H9 (cell line): ENCODE measurements at regions not wholly inside any gene's neighbourhood (a gene's known extent, or its start where the extent isn't known, plus 50 kb on each side); places are given as distances from the start of the nearest gene placed in this dataset.

Source experiments
- DNase-seq: peaks from one replicate; pipeline ENCODE4 v3.0.0-alpha.2; 2017
- H2AFZ ChIP-seq: one replicate; pipeline ENCODE4 v1.6.1; 2013; ENCODE audit warnings: mild to moderate bottlenecking, low read length, control low read depth, moderate library complexity
- H2AK5ac ChIP-seq: 2 replicates; pipeline ENCODE4 v1.6.1; 2013; ENCODE audit warnings: low read length, control low read depth, mixed read lengths; ENCODE audit not compliant: insufficient read length
- H2BK120ac ChIP-seq: one replicate; pipeline ENCODE4 v1.6.1; 2013; ENCODE audit warnings: low read depth, mild to moderate bottlenecking, low read length, control low read depth, inconsistent platforms; ENCODE audit not compliant: poor library complexity, severe bottlenecking
- H2BK12ac ChIP-seq: 2 replicates; pipeline ENCODE4 v1.6.1; 2013; ENCODE audit warnings: low read length, control low read depth, mixed read lengths, low read depth; ENCODE audit not compliant: insufficient read length
- H2BK15ac ChIP-seq: 2 replicates; pipeline ENCODE4 v1.6.1; 2013; ENCODE audit warnings: low read depth, low read length, control low read depth
- H2BK20ac ChIP-seq: one replicate; pipeline ENCODE4 v1.6.1; 2013; ENCODE audit warnings: low read depth, mild to moderate bottlenecking, low read length, control low read depth, inconsistent platforms; ENCODE audit not compliant: poor library complexity, severe bottlenecking
- H2BK5ac ChIP-seq: 2 replicates; pipeline ENCODE4 v1.6.1; 2013; ENCODE audit warnings: low read length, control low read depth, mixed read lengths; ENCODE audit not compliant: insufficient read length
- H3K14ac ChIP-seq: 2 replicates; pipeline ENCODE4 v1.6.1; 2013; ENCODE audit warnings: low read length, control low read depth; ENCODE audit not compliant: insufficient read depth
- H3K18ac ChIP-seq: 2 replicates; pipeline ENCODE4 v1.6.1; 2013; ENCODE audit warnings: low read depth, mild to moderate bottlenecking, mixed read lengths, low read length, control low read depth; ENCODE audit not compliant: insufficient read length
- H3K23ac ChIP-seq: 2 replicates; pipeline ENCODE4 v1.6.1; 2013; ENCODE audit warnings: low read length, control low read depth, mixed read lengths, low read depth; ENCODE audit not compliant: insufficient read length
- H3K23me2 ChIP-seq: 2 replicates; pipeline ENCODE4 v1.6.1; 2013; ENCODE audit warnings: low read depth, mild to moderate bottlenecking, mixed read lengths, low read length, control low read depth; ENCODE audit not compliant: insufficient read length, poor library complexity, severe bottlenecking
- H3K27ac ChIP-seq: 2 replicates; pipeline ENCODE4 v1.5.1; 2013; ENCODE audit warnings: low read length, control low read depth, mixed read lengths, low read depth; ENCODE audit not compliant: insufficient read length
- H3K27me3 ChIP-seq: 2 replicates; pipeline ENCODE4 v1.6.1; 2013; ENCODE audit warnings: low read length, control low read depth, inconsistent platforms; ENCODE audit not compliant: insufficient read depth
- H3K4ac ChIP-seq: 2 replicates; pipeline ENCODE4 v1.6.1; 2013; ENCODE audit warnings: low read depth, mild to moderate bottlenecking, control low read depth, inconsistent platforms, low read length, moderate library complexity
- H3K4me1 ChIP-seq: 2 replicates; pipeline ENCODE4 v1.6.1; 2013; ENCODE audit warnings: low read length, control low read depth, inconsistent platforms; ENCODE audit not compliant: insufficient read depth
- H3K4me2 ChIP-seq: 2 replicates; pipeline ENCODE4 v1.6.1; 2013; ENCODE audit warnings: low read length, control low read depth, mixed read lengths; ENCODE audit not compliant: insufficient read length, insufficient read depth
- H3K56ac ChIP-seq: 2 replicates; pipeline ENCODE4 v1.6.1; 2013; ENCODE audit warnings: low read depth, mild to moderate bottlenecking, mixed read lengths, low read length, control low read depth; ENCODE audit not compliant: insufficient read length
- H3K79me1 ChIP-seq: 2 replicates; pipeline ENCODE4 v1.6.1; 2013; ENCODE audit warnings: low read depth, mild to moderate bottlenecking, moderate library complexity, low read length, control low read depth, inconsistent platforms; ENCODE audit not compliant: insufficient read depth, poor library complexity, severe bottlenecking
- H3K79me2 ChIP-seq: 2 replicates; pipeline ENCODE4 v1.6.1; 2013; ENCODE audit warnings: low read length, control low read depth, inconsistent platforms; ENCODE audit not compliant: insufficient read depth
- H3K9ac ChIP-seq: 2 replicates; pipeline ENCODE4 v1.6.1; 2013; ENCODE audit warnings: low read length, control low read depth, mixed read lengths; ENCODE audit not compliant: insufficient read length; ENCODE audit errors: extremely low read depth
- H3K9me3 ChIP-seq: one replicate; pipeline ENCODE4 v1.6.1; 2013; ENCODE audit warnings: low read depth, low read length, inconsistent platforms; ENCODE audit not compliant: control insufficient read depth
- H3T11ph ChIP-seq: one replicate; pipeline ENCODE4 v1.6.1; 2013; ENCODE audit warnings: mild to moderate bottlenecking, low read length, control low read depth, inconsistent platforms
- H4K20me1 ChIP-seq: one replicate; pipeline ENCODE4 v1.6.1; 2013; ENCODE audit not compliant: control insufficient read depth, insufficient read length, insufficient read depth
- H4K5ac ChIP-seq: 2 replicates; pipeline ENCODE4 v1.6.1; 2013; ENCODE audit warnings: low read depth, mild to moderate bottlenecking, mixed read lengths, low read length, control low read depth; ENCODE audit not compliant: insufficient read length
- H4K8ac ChIP-seq: replicated peaks from 2 replicates; pipeline ENCODE4 v1.6.1; 2013; ENCODE audit warnings: low read length, control low read depth, mixed read lengths, low read depth; ENCODE audit not compliant: insufficient read length
- H4K91ac ChIP-seq: 2 replicates; pipeline ENCODE4 v1.6.1; 2013; ENCODE audit warnings: low read depth, mild to moderate bottlenecking, moderate library complexity, mixed read lengths, low read length, control low read depth; ENCODE audit not compliant: insufficient read length
- H3K27ac Mint-ChIP-seq, 3 experiments: 2 replicates in 2 of 3; 3 replicates in 1 of 3; pipeline ENCODE4 v1.8.0; 2020 to 2021; ENCODE audit warnings: mixed read lengths in 3 of 3, mild to moderate bottlenecking in 1 of 3, moderate library complexity in 1 of 3
- H3K27me3 Mint-ChIP-seq: 2 replicates; pipeline ENCODE4 v1.8.0; 2021; ENCODE audit warnings: low read depth, mild to moderate bottlenecking, moderate library complexity, mixed read lengths
- H3K36me3 Mint-ChIP-seq, 3 experiments: 2 replicates in 2 of 3; 3 replicates in 1 of 3; pipeline ENCODE4 v1.8.0; 2020 to 2021; ENCODE audit warnings: low read depth in 3 of 3, mixed read lengths in 3 of 3; ENCODE audit not compliant: insufficient read depth in 1 of 3
- H3K4me1 Mint-ChIP-seq, 2 experiments: 2 replicates each; pipeline ENCODE4 v1.8.0; 2020; ENCODE audit warnings: mixed read lengths in 2 of 2
- H3K4me3 Mint-ChIP-seq, 2 experiments: 2 replicates in 1 of 2; 3 replicates in 1 of 2; pipeline ENCODE4 v1.8.0; 2020 to 2021; ENCODE audit warnings: mild to moderate bottlenecking in 2 of 2, mixed read lengths in 2 of 2, moderate library complexity in 1 of 2
- H3K9me3 Mint-ChIP-seq, 2 experiments: 2 replicates in 1 of 2; 3 replicates in 1 of 2; pipeline ENCODE4 v1.8.0; 2020; ENCODE audit warnings: mild to moderate bottlenecking in 2 of 2, mixed read lengths in 2 of 2, moderate library complexity in 1 of 2
- CTCF ChIP-seq: fragments of 200-600 bp; sonication (generic); conservative IDR thresholded peaks from 3 replicates; pipeline ENCODE4 v1.8.0; 2021; ENCODE audit warnings: antibody characterized with exemption, mild to moderate bottlenecking
- WGBS: extraction: QIAGEN DNeasy Blood & Tissue Kit; methylation state at CpG from one replicate; pipeline ENCODE4 v1.1.7; 2013; ENCODE audit warnings: missing lambda C conversion rate, low lambda C conversion rate, mixed read lengths; ENCODE audit not compliant: insufficient read length; ENCODE audit errors: extremely low coverage; 5-methylcytosine and 5-hydroxymethylcytosine counted together

GRCh38 chr1:80891871-80892270, 908.9 kb upstream of the ADGRL2 start:
- Histone ChIP-seq H4K91ac (no peak overlapping the region), H3K79me1 (no peaks in the 10 kb centered on the region), H3T11ph (no peak overlapping the region), H3K27ac (no peak overlapping the region), H4K8ac (no peak overlapping the region), H3K14ac (no peak overlapping the region), H4K5ac (no peak overlapping the region), H3K9me3 (no peaks in the 10 kb centered on the region), H3K9ac (no peak overlapping the region), H3K4me1 (no peaks in the 10 kb centered on the region), H4K20me1 (no peaks in the 10 kb centered on the region), H3K56ac (no peak overlapping the region), H2BK20ac (no peak overlapping the region), H2BK5ac (no peak overlapping the region), H3K79me2 (no peaks in the 10 kb centered on the region), H2AK5ac (no peak overlapping the region), H2BK12ac (no peak overlapping the region), H3K23ac (no peak overlapping the region), H3K18ac (no peak overlapping the region), H3K27me3 (no peaks in the 10 kb centered on the region), H3K4me2 (no peak overlapping the region), H2BK120ac (no peak overlapping the region), H3K4ac (no peak overlapping the region), H2AFZ (no peak overlapping the region), H3K23me2 (no peaks in the 10 kb centered on the region), H2BK15ac (no peak overlapping the region)
- no peaks in the 10 kb centered on the region; the same call in 1 of the 2 replicates for H3K27me3 Mint-ChIP-seq
- DNase-seq, result no peak
- no peaks in the 10 kb centered on the region for H3K9me3 Mint-ChIP-seq
- peaks cover 17 to 18% of the 10 kb centered on the region in 2 experiments for H3K4me1 Mint-ChIP-seq
- WGBS, result no CpG with 5 or more reads among the region's 2 CpGs
- H3K27ac Mint-ChIP-seq, result no peak overlapping the region
- no peak for TF ChIP-seq CTCF
- no peak overlapping the region for H3K4me3 Mint-ChIP-seq
- no peaks in the 10 kb centered on the region for H3K36me3 Mint-ChIP-seq
